Psoas muscle (tissue), 7 donors: ENCODE measurements at regions not wholly inside any gene's neighbourhood (a gene's known extent, or its start where the extent isn't known, plus 50 kb on each side); places are given as distances from the start of the nearest gene placed in this dataset.

ENCODE experiments used
- ATAC-seq, 4 donors: fragments of 200-7000 bp; cut with Tn5 transposase; one replicate each; pipeline ENCODE4 v1.9.1; 2020; ENCODE audit warnings: moderate library complexity in 3 of 4, mild to moderate bottlenecking in 2 of 4
- DNase-seq, 2 donors: peaks; one replicate each; pipeline ENCODE4 v3.0.0-alpha.2; 2020
- H3K27ac ChIP-seq: fragments of 200-600 bp; one replicate; pipeline ENCODE4 v1.8.0; 2022
- H3K27me3 ChIP-seq, 3 donors: fragments of 200-600 bp in 1 of 3; one replicate each; pipeline versions ENCODE4 v1.6.1 to v1.8.0; 2013 to 2022; ENCODE audit warnings: low read length in 2 of 3, mild to moderate bottlenecking in 2 of 3, moderate library complexity in 1 of 3; ENCODE audit not compliant: insufficient read depth in 3 of 3
- H3K36me3 ChIP-seq, 2 donors: fragments of 200-600 bp in 1 of 2; one replicate each; pipeline versions ENCODE4 v1.6.1 to v1.8.0; 2013 to 2022; ENCODE audit warnings: low read depth in 1 of 2, mild to moderate bottlenecking in 1 of 2, moderate library complexity in 1 of 2; ENCODE audit not compliant: insufficient read depth in 1 of 2
- H3K4me1 ChIP-seq: fragments of 200-600 bp; one replicate; pipeline ENCODE4 v1.8.0; 2022
- H3K4me3 ChIP-seq: fragments of 200-600 bp; one replicate; pipeline ENCODE4 v1.8.0; 2022; ENCODE audit warnings: mild to moderate bottlenecking
- H3K9me3 ChIP-seq: fragments of 200-600 bp; one replicate; pipeline ENCODE4 v1.8.0; 2022
- CTCF ChIP-seq: fragments of 200-600 bp; IDR thresholded peaks from one replicate; pipeline ENCODE4 v1.8.0; 2022; ENCODE audit warnings: antibody characterized with exemption
- WGBS, 3 donors: extraction: QIAGEN DNeasy Blood & Tissue Kit; methylation state at CpG; one replicate each; pipeline versions ENCODE4 v1.1.6 to v1.1.7; 2013; 5-methylcytosine and 5-hydroxymethylcytosine counted together
- intact Hi-C, 2 donors: fragments of 100-400 bp; cut with DNase I; formaldehyde crosslinking; loops; one replicate each; pipeline versions ENCODE4 v1.11.0 to v1.14.2; 2022
- donor health status: healthy with polysubstance abuse.
- donor health status: DM: no; HTN: no; CAD: no; lungs with moderate emphysema.
- donor health status: Bipolar disorder and iron deficiency.
- donor health status: healthy.
- donor health status: DM: yes; HTN: yes; CAD: no.
- donor health status: DM: no; HTN: no; CAD: no.
- donor health status: DM: yes; HTN: yes; CAD: no.

- ATAC-seq (no peak), DNase-seq (no peak)
- WGBS, 3 donors = 39 to 50% (median 47%) methylated on average over 1 of the region's 1 CpG
- intact Hi-C loops = loop anchor here in 1 of 2 donors (5.0 kb wide), 1 partner anchor 68 kb away; no protein-coding TSS in a partner anchor
- H3K4me1 ChIP-seq = no peaks in the 10 kb centered on the region
- TF ChIP-seq CTCF = no peak
- no peaks in the 10 kb centered on the region for H3K9me3 ChIP-seq
- H3K27ac ChIP-seq = no peak overlapping the region
- H3K27me3 ChIP-seq = peaks cover 0 to 13% (median 0%) of the 10 kb centered on the region in 3 donors
- H3K36me3 ChIP-seq = no peaks in the 10 kb centered on the region
- H3K4me3 ChIP-seq = no peak overlapping the region
Observed at GRCh38 chrX:44025555-44025954, 52.4 kb upstream of the NDP start.
